GM23338 (cell line): ENCODE measurements at regions not wholly inside any gene's neighbourhood (a gene's known extent, or its start where the extent isn't known, plus 50 kb on each side); places are given as distances from the start of the nearest gene placed in this dataset.

Experiments used
- ATAC-seq: fragments of 200-7000 bp; cut with Tn5 transposase; 3 replicates; pipeline ENCODE4 v1.9.1; 2020
- DNase-seq: peaks from one replicate; pipeline ENCODE4 v3.0.0-alpha.2; 2015; ENCODE audit warnings: low spot score
- H2AFZ ChIP-seq: fragments of 200-600 bp; sonication (generic); 2 replicates; pipeline ENCODE4 v1.8.0; 2016; ENCODE audit warnings: antibody characterized with exemption, mild to moderate bottlenecking, moderate library complexity
- H3F3A ChIP-seq: fragments of 200-600 bp; sonication (generic); replicated peaks from 2 replicates; pipeline ENCODE4 v1.8.0; 2017; ENCODE audit warnings: antibody characterized with exemption, mixed run types, low read depth
- H3K27ac ChIP-seq: fragments of 200-600 bp; sonication (generic); 2 replicates; pipeline ENCODE4 v1.6.1; 2016; ENCODE audit warnings: low read depth
- H3K27me3 ChIP-seq: fragments of 200-600 bp; sonication (generic); 2 replicates; pipeline ENCODE4 v1.8.0; 2016; ENCODE audit warnings: mild to moderate bottlenecking, mixed run types, moderate library complexity; ENCODE audit not compliant: insufficient read depth
- H3K36me3 ChIP-seq: fragments of 200-600 bp; sonication (generic); 2 replicates; pipeline ENCODE4 v1.8.0; 2016; ENCODE audit warnings: mild to moderate bottlenecking; ENCODE audit not compliant: insufficient read depth
- H3K4me1 ChIP-seq: fragments of 200-600 bp; sonication (generic); 2 replicates; pipeline ENCODE4 v1.8.0; 2016; ENCODE audit warnings: mild to moderate bottlenecking, moderate library complexity; ENCODE audit not compliant: insufficient read depth
- H3K4me2 ChIP-seq: fragments of 200-600 bp; sonication (generic); 2 replicates; pipeline ENCODE4 v1.7.1; 2017; ENCODE audit warnings: mixed run types
- H3K4me3 ChIP-seq: fragments of 200-600 bp; sonication (generic); 2 replicates; pipeline ENCODE4 v1.6.1; 2016; ENCODE audit warnings: mixed run types
- H3K79me2 ChIP-seq: fragments of 200-600 bp; sonication (generic); replicated peaks from 2 replicates; pipeline ENCODE4 v1.8.0; 2017; ENCODE audit warnings: mild to moderate bottlenecking; ENCODE audit not compliant: insufficient read depth
- H3K9me2 ChIP-seq: fragments of 200-600 bp; sonication (generic); 2 replicates; pipeline ENCODE4 v1.8.0; 2017; ENCODE audit not compliant: insufficient read depth
- H4K20me1 ChIP-seq: fragments of 200-600 bp; sonication (generic); replicated peaks from 2 replicates; pipeline ENCODE4 v1.8.0; 2017; ENCODE audit warnings: mild to moderate bottlenecking; ENCODE audit not compliant: insufficient read depth
- H3K27ac Mint-ChIP-seq: 2 replicates; pipeline ENCODE4 v1.8.0; 2020; ENCODE audit warnings: inconsistent platforms, mild to moderate bottlenecking, moderate library complexity, mixed read lengths
- H3K27me3 Mint-ChIP-seq: 3 replicates; pipeline ENCODE4 v1.8.0; 2022; ENCODE audit warnings: low read depth, mild to moderate bottlenecking, moderate library complexity, mixed read lengths, inconsistent platforms; ENCODE audit not compliant: insufficient read depth, poor library complexity
- H3K36me3 Mint-ChIP-seq: 3 replicates; pipeline ENCODE4 v1.8.0; 2021; ENCODE audit warnings: low read depth, mild to moderate bottlenecking, inconsistent platforms, moderate library complexity, mixed read lengths
- H3K4me1 Mint-ChIP-seq: 3 replicates; pipeline ENCODE4 v1.8.0; 2020; ENCODE audit warnings: mild to moderate bottlenecking, inconsistent platforms, mixed read lengths
- H3K4me3 Mint-ChIP-seq: 3 replicates; pipeline ENCODE4 v1.8.0; 2021; ENCODE audit warnings: moderate library complexity, mild to moderate bottlenecking, inconsistent platforms, mixed read lengths
- H3K9me3 Mint-ChIP-seq: 3 replicates; pipeline ENCODE4 v1.8.0; 2020; ENCODE audit warnings: moderate library complexity, mild to moderate bottlenecking, inconsistent platforms, mixed read lengths
- CREB1 ChIP-seq: fragments of 250-450 bp; sonication (Bioruptor Pico); IDR thresholded peaks from 2 replicates; pipeline ENCODE4 v1.5.0; 2020; ENCODE audit warnings: low read depth, mild to moderate bottlenecking, moderate library complexity
- CTCF ChIP-seq, 2 experiments: fragments of 200-600 bp in 1 of 2; sonication (generic) in 1 of 2; conservative IDR thresholded peaks; 2 replicates each; pipeline versions ENCODE4 v1.5.1 to v1.6.1; 2016 to 2017; ENCODE audit warnings: antibody characterized with exemption in 2 of 2, low read depth in 2 of 2, mild to moderate bottlenecking in 2 of 2, moderate library complexity in 1 of 2
- ETS1 ChIP-seq: IDR thresholded peaks from 2 replicates; pipeline ENCODE4 v1.6.1; 2016; ENCODE audit warnings: antibody characterized with exemption
- EZH2 ChIP-seq: fragments of 200-600 bp; sonication (generic); IDR thresholded peaks from one replicate; pipeline ENCODE4 v1.8.0; 2017; ENCODE audit warnings: antibody characterized with exemption, mild to moderate bottlenecking, low read depth; ENCODE audit not compliant: unreplicated experiment
- EZH2phosphoT487 ChIP-seq: fragments of 200-600 bp; sonication (generic); IDR thresholded peaks from one replicate; pipeline ENCODE4 v1.8.1; 2018; ENCODE audit warnings: antibody characterized with exemption; ENCODE audit not compliant: unreplicated experiment
- JUNB ChIP-seq: IDR thresholded peaks from one replicate; pipeline ENCODE4 v1.6.1; 2016; ENCODE audit warnings: antibody characterized with exemption; ENCODE audit not compliant: unreplicated experiment
- NANOG ChIP-seq: IDR thresholded peaks from 2 replicates; pipeline ENCODE4 v1.6.1; 2016; ENCODE audit warnings: antibody characterized with exemption, borderline replicate concordance
- POLR2AphosphoS5 ChIP-seq: IDR thresholded peaks from 2 replicates; pipeline ENCODE4 v1.6.1; 2016; ENCODE audit warnings: antibody characterized with exemption, low read depth
- REST ChIP-seq: IDR thresholded peaks from one replicate; pipeline ENCODE4 v1.6.1; 2018; ENCODE audit warnings: antibody characterized with exemption; ENCODE audit not compliant: unreplicated experiment
- STAT1 ChIP-seq: IDR thresholded peaks from one replicate; pipeline ENCODE4 v1.6.1; 2016; ENCODE audit warnings: antibody characterized with exemption; ENCODE audit not compliant: unreplicated experiment
- ZNF114 ChIP-seq: fragments of 250-450 bp; sonication (Bioruptor Pico); IDR thresholded peaks from 2 replicates; pipeline ENCODE4 v1.5.0; 2020; ENCODE audit warnings: mild to moderate bottlenecking, moderate library complexity
- ZNF331 ChIP-seq: fragments of 250-450 bp; sonication (Bioruptor Pico); IDR thresholded peaks from 2 replicates; pipeline ENCODE4 v1.5.0; 2020; ENCODE audit warnings: low read depth, mild to moderate bottlenecking, moderate library complexity
- ZNF462 ChIP-seq: fragments of 250-450 bp; sonication (Bioruptor Pico); IDR thresholded peaks from 2 replicates; pipeline ENCODE4 v1.5.0; 2020; ENCODE audit warnings: mild to moderate bottlenecking, moderate library complexity

GRCh38 chr3:6577584-6577983 is 283.3 kb upstream of the GRM7 start:
- H3K4me3 ChIP-seq = no peak overlapping the region

More at GRCh38 chr3:6577584-6577983, 283.3 kb upstream of the GRM7 start:
- no peak overlapping the region for H3K27ac Mint-ChIP-seq
- Histone ChIP-seq H3K9me2 (no peaks in the 10 kb centered on the region), H3K4me2 (no peak overlapping the region), H3K79me2 (no peaks in the 10 kb centered on the region), H3K27ac (no peak overlapping the region), H2AFZ (no peak overlapping the region), H3F3A (no peaks in the 10 kb centered on the region), H3K27me3 (no peaks in the 10 kb centered on the region), H3K36me3 (peaks cover 12% of the 10 kb centered on the region), H4K20me1 (no peaks in the 10 kb centered on the region), H3K4me1 (no peaks in the 10 kb centered on the region)
- no peaks in the 10 kb centered on the region for H3K4me1 Mint-ChIP-seq
- no peak for TF ChIP-seq ZNF114
- TF ChIP-seq JUNB = no peak
- TF ChIP-seq ETS1 = no peak
- no peak for TF ChIP-seq STAT1
- TF ChIP-seq NANOG = no peak
- TF ChIP-seq REST = no peak
- TF ChIP-seq EZH2phosphoT487 = no peak
- no peak for TF ChIP-seq POLR2AphosphoS5
- TF ChIP-seq EZH2 = no peak
- no peak for TF ChIP-seq CREB1 (CRISPR knock-in tag)
- no peak for TF ChIP-seq ZNF331 (CRISPR knock-in tag)
- no peak for TF ChIP-seq ZNF462 (CRISPR knock-in tag)
- no peak for TF ChIP-seq CTCF (conservative IDR thresholded peaks at IDR 0.05; ENCODE audit: low read depth in 2 of 2)
- H3K9me3 Mint-ChIP-seq = peaks cover 54% of the 10 kb centered on the region
- no peak overlapping the region for H3K4me3 Mint-ChIP-seq
- peaks cover 2% of the 10 kb centered on the region for H3K27me3 Mint-ChIP-seq
- no peak for DNase-seq
- no peak for ATAC-seq
- peaks cover 16% of the 10 kb centered on the region; the same call in 2 of the 3 replicates for H3K36me3 Mint-ChIP-seq
